Nephron (organoid): ENCODE measurements at regions not wholly inside any gene's neighbourhood (a gene's known extent, or its start where the extent isn't known, plus 50 kb on each side); places are given as distances from the start of the nearest gene placed in this dataset.

Experiments
- H3K27ac Mint-ChIP-seq, 3 experiments: 2 replicates each; pipeline ENCODE4 v1.8.0; 2020; ENCODE audit warnings: mixed read lengths in 3 of 3, mild to moderate bottlenecking in 2 of 3, moderate library complexity in 1 of 3
- H3K27me3 Mint-ChIP-seq: 2 replicates; pipeline ENCODE4 v1.8.0; 2021; ENCODE audit warnings: low read depth, mild to moderate bottlenecking, moderate library complexity, mixed read lengths
- H3K36me3 Mint-ChIP-seq: 2 replicates; pipeline ENCODE4 v1.8.0; 2020; ENCODE audit warnings: low read depth, mixed read lengths
- H3K4me1 Mint-ChIP-seq: 2 replicates; pipeline ENCODE4 v1.8.0; 2020; ENCODE audit warnings: mixed read lengths
- H3K4me3 Mint-ChIP-seq, 3 experiments: 2 replicates each; pipeline ENCODE4 v1.8.0; 2020; ENCODE audit warnings: mild to moderate bottlenecking in 3 of 3, mixed read lengths in 3 of 3, moderate library complexity in 2 of 3
- H3K9me3 Mint-ChIP-seq: 2 replicates; pipeline ENCODE4 v1.8.0; 2020; ENCODE audit warnings: mixed read lengths
- CTCF ChIP-seq, 3 experiments: fragments of 200-600 bp; sonication (generic); IDR thresholded peaks; one replicate each; pipeline ENCODE4 v1.5.0; 2021; ENCODE audit warnings: antibody characterized with exemption in 3 of 3; ENCODE audit not compliant: unreplicated experiment in 3 of 3

GRCh38 chr2:66660804-66661203 lies 225.9 kb downstream of the MEIS1 start:
- H3K9me3 Mint-ChIP-seq, result peaks cover 44% of the 10 kb centered on the region
- no peak overlapping the region for H3K27ac Mint-ChIP-seq
- H3K36me3 Mint-ChIP-seq, result peaks cover 26% of the 10 kb centered on the region
- H3K27me3 Mint-ChIP-seq, result no peaks in the 10 kb centered on the region
- TF ChIP-seq CTCF (IDR thresholded peaks at IDR 0.05; ENCODE audit: unreplicated experiment in 3 of 3), result no peak
- no peak overlapping the region for H3K4me3 Mint-ChIP-seq
- H3K4me1 Mint-ChIP-seq, result no peaks in the 10 kb centered on the region

- no peak for TF ChIP-seq CTCF (IDR thresholded peaks at IDR 0.05; ENCODE audit: unreplicated experiment in 3 of 3)
- H3K4me3 Mint-ChIP-seq, result no peak overlapping the region
- no peaks in the 10 kb centered on the region for H3K4me1 Mint-ChIP-seq
- H3K27ac Mint-ChIP-seq, result no peak overlapping the region
- H3K9me3 Mint-ChIP-seq, result peaks cover 41% of the 10 kb centered on the region
- H3K36me3 Mint-ChIP-seq, result peaks cover 21% of the 10 kb centered on the region
- H3K27me3 Mint-ChIP-seq, result no peaks in the 10 kb centered on the region
Observed at GRCh38 chr2:66661253-66662173, 226.6 kb downstream of the MEIS1 start.

GRCh38 chr2:66665124-66665984 lies 230.4 kb downstream of the MEIS1 start:
- peaks cover 5% of the 10 kb centered on the region for H3K4me1 Mint-ChIP-seq
- peaks cover under 1% of the 10 kb centered on the region for H3K36me3 Mint-ChIP-seq
- no peak for TF ChIP-seq CTCF (IDR thresholded peaks at IDR 0.05; ENCODE audit: unreplicated experiment in 3 of 3)
- H3K9me3 Mint-ChIP-seq, result peaks cover 5% of the 10 kb centered on the region
- no peak overlapping the region for H3K27ac Mint-ChIP-seq
- no peak overlapping the region for H3K4me3 Mint-ChIP-seq
- no peaks in the 10 kb centered on the region for H3K27me3 Mint-ChIP-seq

- peaks cover 1% of the 10 kb centered on the region for H3K9me3 Mint-ChIP-seq
- peak overlapping the region in 1 of 3 experiments; percentile 45 for H3K27ac Mint-ChIP-seq
- peaks cover 10% of the 10 kb centered on the region for H3K4me1 Mint-ChIP-seq
- no peaks in the 10 kb centered on the region for H3K27me3 Mint-ChIP-seq
- TF ChIP-seq CTCF (IDR thresholded peaks at IDR 0.05; ENCODE audit: unreplicated experiment in 3 of 3), result no peak
- H3K36me3 Mint-ChIP-seq, result no peaks in the 10 kb centered on the region
- H3K4me3 Mint-ChIP-seq, result no peak overlapping the region
Observed at GRCh38 chr2:66667301-66667700, 232.4 kb downstream of the MEIS1 start.

GRCh38 chr2:66673286-66673685 lies 238.4 kb downstream of the MEIS1 start:
- Mint-ChIP-seq H3K4me1 (peaks cover 51% of the 10 kb centered on the region), H3K27me3 (no peaks in the 10 kb centered on the region), H3K27ac (peak overlapping the region in 2 of 3 experiments; percentile 34 to 49), H3K36me3 (no peaks in the 10 kb centered on the region), H3K9me3 (no peaks in the 10 kb centered on the region), H3K4me3 (no peak overlapping the region)
- no peak for TF ChIP-seq CTCF (IDR thresholded peaks at IDR 0.05; ENCODE audit: unreplicated experiment in 3 of 3)
